Ureter (tissue), 1 donor: ENCODE measurements at regions not wholly inside any gene's neighbourhood (a gene's known extent, or its start where the extent isn't known, plus 50 kb on each side); places are given as distances from the start of the nearest gene placed in this dataset.
"Not testable (repeated sequence)": the region's sequence is repeated elsewhere in the genome, so short reads cannot be mapped to it uniquely, and the experiment has no call there.

ENCODE experiments used
- DNase-seq: peaks from one replicate; pipeline ENCODE4 v3.0.0-alpha.2; 2020; ENCODE audit warnings: low spot score
- donor health status: DM: yes; HTN: yes; CAD: no.

DNA sequence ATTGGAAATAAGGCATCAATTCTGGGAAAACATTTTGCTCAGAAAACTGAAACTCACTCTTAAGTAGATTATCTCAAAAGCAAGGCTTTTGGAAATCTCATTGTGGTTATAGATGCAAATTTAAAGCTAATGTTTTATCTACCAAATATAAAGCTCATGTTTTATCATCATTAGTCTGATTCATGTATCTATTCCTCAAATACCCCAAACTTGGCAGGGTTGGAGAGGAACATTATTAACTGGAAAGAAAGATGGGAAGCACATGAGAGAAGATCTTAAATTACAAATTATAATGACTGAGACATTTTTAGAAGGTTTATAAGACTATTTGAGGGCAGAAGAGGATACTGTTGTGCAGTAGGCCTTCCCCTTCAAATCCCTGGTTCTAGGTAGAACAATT lies 137.3 kb upstream of the TGFBR2 start:
- no peak for DNase-seq

DNA sequence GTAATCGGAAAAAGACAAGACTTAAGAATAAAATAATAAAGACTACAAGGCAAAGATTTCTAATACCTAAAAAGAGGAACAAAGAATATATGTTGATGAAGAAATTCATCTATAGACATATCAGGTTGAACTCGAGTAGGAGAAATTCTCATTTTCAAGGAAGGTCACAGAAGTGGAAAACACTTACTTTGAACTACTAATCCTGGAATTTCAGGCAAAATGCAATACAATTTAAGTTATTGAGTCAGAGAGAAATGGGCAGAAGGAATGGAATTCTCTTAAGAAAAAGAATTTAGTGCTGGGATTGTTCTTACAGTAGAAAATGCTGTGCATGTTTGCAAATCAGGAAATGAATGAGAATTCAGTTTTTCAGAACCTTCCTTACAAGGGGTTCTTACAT lies 135.9 kb upstream of the TGFBR2 start:
- no peak for DNase-seq

DNA sequence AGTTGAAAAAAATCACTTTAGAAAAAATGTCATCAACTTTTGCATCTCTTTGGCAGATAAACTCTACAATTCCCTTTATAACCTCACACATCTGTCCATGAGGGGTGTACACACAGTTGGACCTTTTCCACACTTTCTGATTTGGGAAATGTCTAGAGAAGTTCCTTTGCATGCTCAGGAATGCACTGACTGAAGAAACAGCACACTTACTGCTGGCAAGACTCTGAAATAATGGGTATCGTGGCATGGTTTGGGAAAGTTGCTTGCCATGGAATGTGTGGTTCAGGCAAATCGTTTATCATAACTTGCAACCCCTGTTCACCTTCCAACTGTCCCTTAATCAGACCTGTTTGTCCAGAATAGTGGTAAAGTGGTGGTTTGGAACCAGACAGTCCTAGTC lies 135.3 kb upstream of the TGFBR2 start:
- DNase-seq: no peak

GRCh38 chr3:30471796-30472489 lies 134.5 kb upstream of the TGFBR2 start:
- no peak for DNase-seq

GRCh38 chr3:30473374-30474051 lies 132.9 kb upstream of the TGFBR2 start:
- no peak for DNase-seq

- DNase-seq: no peak
Observed at GRCh38 chr3:30474371-30474770, 132.0 kb upstream of the TGFBR2 start.

DNA sequence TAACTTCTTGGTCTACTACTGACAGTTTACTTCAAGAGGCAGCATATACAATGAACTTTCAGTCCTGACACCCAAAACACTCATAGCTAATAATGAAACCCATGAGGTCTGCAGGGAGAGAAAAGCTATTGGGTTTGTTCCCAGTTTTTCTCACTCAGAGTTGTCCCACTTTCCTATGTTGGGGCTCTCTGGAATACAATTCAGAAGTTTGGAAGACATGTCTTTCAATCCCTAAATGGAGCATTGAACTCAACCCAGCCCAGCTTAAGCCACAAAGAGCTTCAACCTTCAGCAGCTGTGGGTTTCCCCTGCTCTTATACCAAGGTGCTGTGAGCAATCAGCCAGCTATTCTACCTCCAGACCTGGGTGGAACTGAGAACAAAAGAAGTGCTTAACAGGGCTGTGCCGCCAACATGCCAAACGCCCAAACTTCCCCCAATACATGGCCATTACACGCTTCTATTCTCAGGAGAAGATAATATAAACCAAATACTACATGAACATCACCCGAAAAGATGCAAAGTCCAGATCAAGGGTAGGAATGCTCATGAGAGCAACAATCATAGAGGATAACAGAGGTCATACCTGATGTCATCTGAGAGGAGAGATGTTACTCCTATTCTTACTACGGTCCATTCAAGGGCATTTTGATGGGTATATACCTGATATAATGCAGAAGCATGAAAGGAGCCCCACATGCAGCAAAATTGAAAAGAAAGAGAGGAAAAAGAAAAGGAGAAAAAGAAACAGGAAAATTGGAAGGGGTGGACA lies 131.2 kb upstream of the TGFBR2 start:
- DNase-seq: no peak

DNA sequence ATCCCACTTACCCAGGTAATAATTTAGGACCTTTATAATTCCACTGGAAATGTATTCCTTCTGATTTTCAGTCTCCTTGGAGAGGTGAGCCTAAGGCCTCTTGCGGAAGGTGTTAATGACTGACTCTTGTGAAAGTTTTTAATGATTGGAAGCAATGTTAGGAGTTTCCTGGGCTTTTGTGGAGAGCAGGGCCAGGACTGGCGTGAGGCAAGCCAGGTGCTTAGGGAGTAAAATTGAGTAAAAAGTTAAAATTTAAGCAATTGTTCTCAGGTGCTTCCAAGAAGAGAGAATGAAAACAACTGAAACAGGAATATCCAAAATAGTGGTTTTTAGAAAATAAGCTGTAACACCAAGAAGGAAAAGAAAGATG lies 130.6 kb upstream of the TGFBR2 start:
- no peak for DNase-seq

DNA sequence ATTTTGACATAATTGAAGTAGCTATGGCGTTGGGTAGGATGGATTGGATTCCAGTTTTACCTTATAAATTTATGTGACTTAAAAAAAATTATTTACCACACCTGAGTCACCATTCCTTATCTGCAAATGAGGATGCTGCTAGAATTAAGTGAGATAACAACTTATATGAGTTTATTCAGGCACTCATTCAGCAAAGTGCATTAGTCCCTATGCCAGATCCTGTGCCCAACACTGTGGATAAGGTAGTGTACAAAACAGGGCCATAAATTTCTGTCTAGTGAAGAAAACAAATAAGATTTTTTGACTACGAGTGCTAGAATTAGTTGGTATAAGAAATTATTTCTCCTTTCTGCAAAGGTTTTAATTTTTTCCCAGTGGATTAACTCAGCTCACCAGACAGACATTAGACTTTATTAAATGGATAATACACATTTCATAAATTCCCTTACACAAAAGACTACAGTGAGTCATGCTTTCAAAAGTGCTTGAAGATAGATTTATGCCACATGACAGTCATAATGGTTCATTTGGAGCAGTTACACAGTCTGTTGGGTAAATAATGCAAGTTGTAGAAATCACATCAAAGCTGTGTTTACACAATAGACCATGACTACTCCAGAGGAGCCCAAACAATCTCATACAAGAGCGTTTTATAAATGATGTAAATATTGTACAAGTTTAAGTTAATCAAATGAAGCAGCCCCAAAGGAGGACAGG lies 129.9 kb upstream of the TGFBR2 start:
- DNase-seq: no peak

GRCh38 chr3:30477149-30477921 lies 129.1 kb upstream of the TGFBR2 start:
- DNase-seq: no peak

- not testable (repeated sequence) for DNase-seq
Observed at GRCh38 chr3:30479737-30480136, 126.7 kb upstream of the TGFBR2 start.

- not testable (repeated sequence) for DNase-seq
Observed at GRCh38 chr3:30480156-30480555, 126.2 kb upstream of the TGFBR2 start.

DNA sequence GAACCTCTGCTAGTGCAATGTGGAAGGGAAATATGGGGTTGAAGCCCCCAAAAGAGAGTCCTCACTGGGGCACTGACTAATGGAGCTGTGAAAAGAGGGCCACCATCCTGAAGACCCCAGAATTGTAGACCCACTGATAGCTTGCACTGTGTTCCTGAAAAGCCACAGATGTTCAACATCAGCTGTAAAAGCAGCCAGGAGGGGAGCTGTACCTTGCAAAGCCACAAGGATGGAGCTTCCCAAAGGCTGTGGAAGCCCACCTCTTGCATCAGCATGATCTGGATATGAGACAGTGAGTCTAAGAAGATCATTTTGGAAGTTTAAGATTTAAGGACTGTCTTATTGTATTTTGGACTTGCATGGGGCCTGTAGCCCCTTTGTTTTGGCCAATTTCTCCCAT lies 125.8 kb upstream of the TGFBR2 start:
- DNase-seq: no peak

- no peak for DNase-seq
Observed at GRCh38 chr3:30481241-30481640, 125.2 kb upstream of the TGFBR2 start.

DNA sequence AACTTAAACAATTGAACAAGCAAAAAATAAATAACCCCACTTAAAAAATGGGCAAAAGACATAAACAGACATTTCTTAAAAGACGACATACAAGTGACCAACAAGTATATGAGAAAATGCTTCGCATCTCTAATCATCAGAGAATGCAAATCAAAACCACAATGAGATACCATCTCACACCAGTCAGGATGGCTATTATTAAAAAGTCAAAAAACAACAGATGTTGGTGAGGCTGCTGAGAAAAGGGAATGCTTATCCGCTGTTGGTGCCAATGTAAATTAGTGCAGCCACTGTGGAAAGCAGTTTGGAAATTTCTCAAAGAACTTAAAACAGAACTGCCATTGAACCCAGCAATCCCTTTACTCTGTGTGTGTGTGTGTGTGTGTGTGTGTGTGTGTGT lies 122.2 kb upstream of the TGFBR2 start:
- DNase-seq: not testable (repeated sequence)

GRCh38 chr3:30486368-30486767 lies 120.0 kb upstream of the TGFBR2 start:
- no peak for DNase-seq

- no peak for DNase-seq
Observed at GRCh38 chr3:30488070-30488756, 118.2 kb upstream of the TGFBR2 start.

DNA sequence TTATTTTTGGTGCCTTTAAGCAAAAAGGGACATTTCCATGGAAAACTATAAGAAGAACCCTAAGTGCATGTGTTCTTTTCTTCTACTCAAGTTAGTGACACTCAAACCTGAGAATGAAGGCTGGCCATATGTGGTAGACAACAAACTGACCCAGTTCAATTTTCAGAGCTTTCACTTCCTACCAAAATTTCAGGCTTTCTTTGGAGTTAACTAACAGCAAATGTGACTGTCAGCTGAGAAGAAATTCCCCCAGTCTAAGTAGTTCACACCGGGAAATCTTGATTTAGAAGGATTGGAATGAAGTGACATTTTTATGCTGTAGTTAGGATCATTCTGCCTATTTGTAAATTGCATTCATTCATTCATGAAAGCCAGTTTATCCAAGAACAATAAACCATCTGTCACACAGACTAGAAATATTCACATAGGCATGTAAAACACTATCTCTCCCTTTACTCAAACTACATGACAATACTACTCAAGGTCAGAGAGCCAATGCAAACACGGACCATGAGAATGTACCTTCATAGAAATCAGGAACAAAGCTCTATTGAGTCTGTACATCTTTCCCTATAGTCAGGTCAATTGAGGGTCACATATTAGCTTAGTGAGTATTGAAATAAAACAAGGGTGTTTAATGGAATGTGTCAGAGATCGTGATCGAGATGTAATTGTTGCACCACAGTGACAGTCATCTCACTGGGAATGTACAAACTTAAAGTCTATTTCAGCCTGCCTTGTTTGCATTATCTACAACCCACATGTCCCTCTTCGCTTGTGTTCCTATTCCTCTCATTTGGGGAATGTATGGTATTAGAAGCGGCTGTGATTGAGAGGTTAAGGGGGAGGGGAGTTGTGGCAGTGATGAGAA lies 113.8 kb upstream of the TGFBR2 start:
- no peak for DNase-seq

DNA sequence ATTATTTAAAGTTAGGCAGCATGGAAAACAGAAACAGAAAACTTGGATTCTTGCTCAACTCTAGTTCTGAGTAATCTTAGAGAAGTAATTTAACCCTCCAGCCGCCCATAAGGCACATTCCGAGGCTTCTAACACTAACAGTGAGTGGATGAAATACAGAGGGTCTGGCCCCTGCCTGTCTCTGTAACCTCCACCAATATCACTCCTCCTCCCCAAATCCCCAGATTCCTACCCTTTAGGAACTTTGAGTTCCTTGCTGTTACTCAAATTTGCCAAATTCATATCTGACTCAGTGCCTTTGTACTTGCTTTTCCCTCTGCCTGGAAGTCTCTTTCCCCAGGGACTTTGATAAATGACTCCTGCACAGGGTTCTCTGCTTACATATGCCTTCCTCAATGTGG lies 112.5 kb upstream of the TGFBR2 start:
- no peak for DNase-seq
